ENCODE measurements at regions not wholly inside any gene's neighbourhood (a gene's known extent, or its start where the extent isn't known, plus 50 kb on each side); places are given as distances from the start of the nearest gene placed in this dataset.

DNA sequence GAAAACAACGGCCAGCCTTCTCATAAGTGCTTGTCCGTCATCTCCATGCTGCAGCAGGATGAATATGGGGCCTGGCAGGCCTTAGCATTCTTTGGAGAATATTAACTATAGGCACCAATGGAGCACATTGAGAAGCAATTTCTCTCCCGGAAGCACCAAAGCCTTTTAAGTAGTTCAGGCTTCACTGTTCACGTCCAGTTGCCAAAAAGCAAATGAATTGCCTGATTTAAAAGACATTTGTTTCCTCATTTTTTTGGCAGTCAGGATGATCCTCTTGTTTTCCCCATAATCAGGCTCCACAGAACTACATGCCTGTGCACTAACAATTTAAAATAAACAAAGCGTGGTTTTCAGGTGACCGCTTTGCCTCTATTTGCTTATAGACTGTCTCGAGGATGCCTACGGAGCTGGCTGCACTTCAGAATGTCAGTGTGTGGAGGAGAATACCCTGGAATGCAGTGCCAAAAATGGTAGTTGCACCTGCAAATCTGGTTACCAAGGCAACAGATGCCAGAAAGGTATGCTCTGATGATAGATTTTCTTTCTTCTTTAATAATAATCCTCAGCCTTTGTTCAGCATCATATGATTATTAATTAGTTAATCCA is 725.2 kb upstream of the GOLIM4 start:
- no peak for TF ChIP-seq Cebpa-rat (IDR thresholded peaks at IDR 0.05)
- no peaks in the 10 kb centered on the region for H3K36me3 ChIP-seq

DNA sequence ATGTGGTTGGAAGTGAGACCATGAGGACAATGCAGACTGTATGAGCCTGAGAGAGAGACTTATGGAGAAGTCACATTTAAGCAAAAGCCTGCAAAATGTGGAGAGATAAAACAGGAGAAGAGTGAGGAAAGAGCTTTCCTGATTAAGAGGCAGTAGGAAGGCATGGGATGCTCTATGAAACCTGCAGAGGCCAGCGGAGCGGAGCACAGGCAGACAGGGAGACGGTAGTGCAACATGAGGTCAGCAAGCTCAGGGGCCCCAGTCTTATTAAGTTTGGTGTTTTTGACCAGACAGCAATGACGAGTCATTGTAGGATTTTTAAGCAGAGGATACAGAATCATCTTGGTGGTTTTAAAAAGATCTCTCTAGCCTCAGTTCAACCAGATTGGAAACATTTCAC is 721.5 kb upstream of the GOLIM4 start:
- TF ChIP-seq Cebpa-rat (IDR thresholded peaks at IDR 0.05), result no peak
- Histone ChIP-seq H3K4me2 (no peak overlapping the region), H3K27ac (no peak overlapping the region), H3K4me3 (no peak overlapping the region), H3K9ac (no peak overlapping the region), H4K20me1 (no peaks in the 10 kb centered on the region), H3K4me1 (no peaks in the 10 kb centered on the region; a peak in 1 of 20 replicates), H3K9me3 (replicated peaks in 1 of 11) (no peaks in the 10 kb centered on the region), H3K36me3 (no peaks in the 10 kb centered on the region), H3K27me3 (no peaks in the 10 kb centered on the region)

More for the DNA sequence above, 725.2 kb upstream of the GOLIM4 start:
- Histone ChIP-seq H3K4me1 (peaks cover 7 to 19% (median 15%) of the 10 kb centered on the region in 10 experiments; a peak in 19 of 20 replicates), H4K20me1 (no peaks in the 10 kb centered on the region), H3K4me2 (no peak overlapping the region), H3K27ac (no peak overlapping the region), H3K4me3 (no peak overlapping the region), H3K27me3 (no peaks in the 10 kb centered on the region), H3K9me3 (replicated peaks in 1 of 11) (no peaks in the 10 kb centered on the region), H3K9ac (no peak overlapping the region)

DNA sequence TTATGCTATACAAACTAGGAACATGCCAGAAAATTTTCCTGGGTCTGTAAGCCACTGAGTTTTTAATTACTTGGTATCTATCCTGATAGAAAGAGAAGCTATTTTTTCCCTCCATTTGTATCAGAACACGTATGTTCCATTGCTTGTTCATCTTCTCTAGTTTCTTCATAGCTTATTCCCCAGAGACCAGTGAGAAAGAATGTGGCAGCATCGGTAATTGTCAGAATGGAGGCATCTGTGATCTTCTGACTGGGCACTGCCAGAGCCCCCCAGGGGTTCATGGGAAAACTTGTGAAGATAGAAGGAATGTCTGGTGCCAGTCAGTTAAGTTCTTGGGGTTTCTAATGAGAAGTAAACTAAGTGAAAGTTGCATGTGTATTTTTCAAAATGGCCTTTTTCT is 720.2 kb upstream of the GOLIM4 start:
- no peak overlapping the region for H3K4me3 ChIP-seq
- H3K4me2 ChIP-seq, result no peak overlapping the region
- TF ChIP-seq Cebpa-rat (IDR thresholded peaks at IDR 0.05), result no peak
- H3K27ac ChIP-seq, result no peak overlapping the region
- H3K9ac ChIP-seq, result no peak overlapping the region
- H3K9me3 ChIP-seq (replicated peaks in 1 of 11), result no peaks in the 10 kb centered on the region
- H3K4me1 ChIP-seq, result no peaks in the 10 kb centered on the region; a peak in 1 of 20 replicates
- H4K20me1 ChIP-seq, result no peaks in the 10 kb centered on the region
- no peaks in the 10 kb centered on the region for H3K27me3 ChIP-seq
- no peaks in the 10 kb centered on the region for H3K36me3 ChIP-seq

DNA sequence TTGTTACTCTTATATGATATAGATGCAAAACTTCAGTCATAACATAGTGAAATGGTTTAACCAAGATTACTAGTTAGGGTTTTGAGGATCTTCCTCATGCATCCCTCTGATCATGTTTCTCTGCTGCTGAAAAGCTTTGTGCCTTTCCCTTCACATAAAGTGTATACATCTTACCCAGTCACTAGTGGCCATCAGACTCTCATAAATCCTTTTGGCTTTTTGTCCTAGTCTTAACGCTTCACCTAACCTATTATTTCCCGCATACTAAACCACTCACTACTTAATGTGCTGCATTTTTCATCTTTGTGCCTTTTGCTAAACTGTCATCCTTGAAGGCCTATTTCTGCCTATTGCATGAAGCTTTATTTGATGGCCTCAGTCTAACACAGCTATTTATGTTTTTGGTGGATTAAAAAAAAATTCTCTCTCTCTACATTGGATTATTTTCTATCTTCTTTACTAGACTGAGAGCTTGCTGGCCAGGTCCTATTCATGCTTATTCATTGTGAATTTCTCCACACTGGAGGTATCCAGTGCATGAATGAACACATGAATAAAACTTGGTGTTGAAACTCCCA is 717.6 kb upstream of the GOLIM4 start:
- no peaks in the 10 kb centered on the region for H3K27me3 ChIP-seq
- no peak for TF ChIP-seq Cebpa-rat (IDR thresholded peaks at IDR 0.05)
- no peak overlapping the region for H3K9ac ChIP-seq
- H3K4me2 ChIP-seq, result no peak overlapping the region
- H3K4me3 ChIP-seq, result no peak overlapping the region
- H3K27ac ChIP-seq, result no peak overlapping the region
- H3K9me3 ChIP-seq (replicated peaks in 1 of 11), result no peaks in the 10 kb centered on the region
- no peaks in the 10 kb centered on the region for H4K20me1 ChIP-seq
- H3K4me1 ChIP-seq, result no peaks in the 10 kb centered on the region; a peak in 1 of 20 replicates
- no peaks in the 10 kb centered on the region for H3K36me3 ChIP-seq

DNA sequence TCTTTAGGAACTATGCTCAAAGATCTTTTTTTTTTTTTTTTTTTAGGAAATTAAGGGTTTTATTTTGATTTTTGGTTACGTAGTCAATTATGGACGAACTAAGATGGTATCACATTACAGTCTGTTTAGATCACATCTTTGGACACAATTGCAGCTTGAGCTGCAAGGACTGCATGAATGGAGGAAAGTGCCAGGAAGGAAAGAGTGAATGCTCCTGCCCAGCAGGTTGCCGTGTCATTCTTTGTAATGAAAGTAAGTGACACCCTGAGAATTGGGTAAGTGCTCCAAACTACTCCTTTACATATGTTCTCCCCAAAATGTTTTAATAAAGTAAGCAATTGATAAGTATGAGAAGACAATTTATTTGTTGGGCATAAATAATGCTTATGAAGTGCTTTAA is 716.5 kb upstream of the GOLIM4 start:
- H3K9me3 ChIP-seq (replicated peaks in 1 of 11), result no peaks in the 10 kb centered on the region
- H3K36me3 ChIP-seq, result no peaks in the 10 kb centered on the region
- H3K4me2 ChIP-seq, result no peak overlapping the region
- H3K4me3 ChIP-seq, result no peak overlapping the region
- TF ChIP-seq Cebpa-rat (IDR thresholded peaks at IDR 0.05), result no peak
- H4K20me1 ChIP-seq, result no peaks in the 10 kb centered on the region
- no peaks in the 10 kb centered on the region; a peak in 1 of 20 replicates for H3K4me1 ChIP-seq
- no peak overlapping the region for H3K9ac ChIP-seq
- no peaks in the 10 kb centered on the region for H3K27me3 ChIP-seq
- no peak overlapping the region for H3K27ac ChIP-seq

DNA sequence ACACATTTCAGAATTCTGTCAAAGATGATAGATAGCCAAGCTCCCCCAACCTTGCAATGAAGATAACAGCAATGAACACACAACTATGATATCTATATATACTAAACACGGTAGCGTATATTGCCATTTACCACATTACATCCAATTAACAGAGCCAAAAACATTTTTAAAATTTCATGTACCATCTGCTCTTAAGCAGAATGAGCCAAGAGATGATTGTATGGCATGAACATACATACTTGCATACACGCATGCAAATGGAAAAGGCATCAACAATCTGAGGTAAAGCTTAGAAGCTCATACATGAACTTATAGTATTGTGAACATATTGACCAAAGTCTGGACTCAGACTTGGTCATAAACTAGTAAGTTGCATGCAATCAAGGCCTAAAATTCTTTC is 712.9 kb upstream of the GOLIM4 start:
- Histone ChIP-seq H3K27ac (no peak overlapping the region), H3K4me2 (no peak overlapping the region), H4K20me1 (no peaks in the 10 kb centered on the region), H3K9ac (no peak overlapping the region), H3K27me3 (no peaks in the 10 kb centered on the region), H3K4me3 (no peak overlapping the region), H3K36me3 (no peaks in the 10 kb centered on the region), H3K4me1 (no peaks in the 10 kb centered on the region), H3K9me3 (replicated peaks in 1 of 11) (no peaks in the 10 kb centered on the region)
- no peak for TF ChIP-seq Cebpa-rat (IDR thresholded peaks at IDR 0.05)

DNA sequence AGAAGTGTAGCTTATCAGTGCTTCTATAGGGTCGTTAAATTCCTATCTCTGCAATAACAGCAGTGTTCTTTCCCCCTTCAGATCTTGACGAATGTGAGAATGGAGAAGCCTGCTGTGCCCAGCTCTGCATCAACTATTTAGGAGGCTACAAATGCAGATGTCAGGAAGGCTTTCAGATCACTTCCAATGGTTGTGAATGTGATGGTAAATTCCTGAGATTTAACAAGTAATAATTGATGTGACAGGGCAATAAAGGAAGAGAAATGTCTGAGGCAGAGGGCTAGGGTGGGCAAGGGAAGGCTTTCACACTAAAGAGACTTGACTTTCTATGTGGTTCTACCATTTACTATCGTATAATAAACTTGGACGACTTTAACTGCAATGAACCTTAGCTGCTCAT is 711.7 kb upstream of the GOLIM4 start:
- no peak overlapping the region for H3K9ac ChIP-seq
- H3K4me2 ChIP-seq, result no peak overlapping the region
- no peaks in the 10 kb centered on the region for H3K9me3 ChIP-seq (replicated peaks in 1 of 11)
- no peaks in the 10 kb centered on the region for H3K4me1 ChIP-seq
- no peak overlapping the region for H3K4me3 ChIP-seq
- no peaks in the 10 kb centered on the region for H3K27me3 ChIP-seq
- no peaks in the 10 kb centered on the region for H4K20me1 ChIP-seq
- H3K36me3 ChIP-seq, result no peaks in the 10 kb centered on the region
- no peak overlapping the region for H3K27ac ChIP-seq
- no peak for TF ChIP-seq Cebpa-rat (IDR thresholded peaks at IDR 0.05)

DNA sequence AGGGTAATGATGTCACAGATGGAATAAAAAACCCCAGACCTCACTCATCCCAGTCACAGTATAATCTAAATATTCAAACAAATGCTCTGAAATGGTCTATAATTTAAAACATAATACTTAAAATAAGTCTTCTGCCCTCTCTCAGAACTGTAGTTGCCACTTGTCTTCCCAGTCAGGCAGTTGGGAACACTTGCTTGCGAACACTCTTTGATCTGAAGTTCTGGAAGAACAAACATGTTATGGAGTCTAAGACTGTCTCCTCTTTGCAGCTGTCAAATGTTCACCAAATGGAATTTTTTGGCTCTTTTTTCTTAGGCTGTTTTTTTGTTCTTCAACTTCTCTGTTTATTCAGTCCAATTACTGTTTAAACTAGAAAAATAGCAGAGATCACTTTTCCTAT is 711.1 kb upstream of the GOLIM4 start:
- Histone ChIP-seq H3K27me3 (no peaks in the 10 kb centered on the region), H3K27ac (no peak overlapping the region), H3K4me3 (no peak overlapping the region), H3K36me3 (no peaks in the 10 kb centered on the region), H4K20me1 (no peaks in the 10 kb centered on the region), H3K9ac (no peak overlapping the region), H3K4me1 (no peaks in the 10 kb centered on the region), H3K9me3 (replicated peaks in 1 of 11) (no peaks in the 10 kb centered on the region), H3K4me2 (no peak overlapping the region)
- no peak for TF ChIP-seq Cebpa-rat (IDR thresholded peaks at IDR 0.05)

DNA sequence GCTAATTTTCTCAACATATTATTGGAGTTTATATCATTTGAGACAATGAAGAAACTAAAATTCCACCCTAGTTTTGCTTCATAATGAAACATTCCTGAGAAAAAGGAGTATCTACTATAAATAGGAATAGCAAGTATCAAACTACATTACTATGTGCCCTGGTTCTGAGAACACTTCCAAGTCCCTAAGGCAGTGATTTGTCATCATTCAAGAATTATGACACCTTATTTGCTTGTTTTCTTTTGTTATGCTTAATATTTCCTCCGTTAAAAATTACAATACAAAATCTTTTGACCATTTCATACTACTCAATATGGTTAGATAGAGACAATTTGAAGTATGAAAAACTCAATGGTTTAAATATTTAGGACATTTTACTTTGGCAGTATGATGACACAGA is 707.8 kb upstream of the GOLIM4 start:
- TF ChIP-seq Cebpa-rat (IDR thresholded peaks at IDR 0.05), result no peak
- Histone ChIP-seq H3K36me3 (no peaks in the 10 kb centered on the region), H3K9ac (no peak overlapping the region), H3K27ac (no peak overlapping the region), H4K20me1 (no peaks in the 10 kb centered on the region), H3K4me3 (no peak overlapping the region), H3K27me3 (no peaks in the 10 kb centered on the region), H3K4me2 (no peak overlapping the region), H3K9me3 (replicated peaks in 1 of 11) (no peaks in the 10 kb centered on the region), H3K4me1 (no peaks in the 10 kb centered on the region)

DNA sequence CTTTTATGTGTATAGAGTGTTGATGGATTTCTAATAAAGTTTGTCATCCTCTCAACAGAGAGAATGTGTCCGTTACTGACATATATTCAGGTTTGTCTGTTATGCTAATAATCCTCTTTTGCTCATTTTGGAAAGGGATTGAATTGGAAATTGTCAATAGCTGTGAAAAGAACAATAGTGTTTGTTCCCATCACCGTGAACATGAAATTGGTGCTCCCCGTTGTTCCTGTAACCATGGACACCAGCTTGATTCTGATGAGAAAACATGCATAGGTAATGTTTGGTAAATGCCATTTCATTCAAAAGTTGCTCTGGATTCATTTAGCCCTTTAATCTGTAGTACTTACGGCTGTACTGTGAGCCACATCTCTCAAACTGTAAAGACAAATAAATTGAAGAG is 707.0 kb upstream of the GOLIM4 start:
- H3K9me3 ChIP-seq (replicated peaks in 1 of 11), result no peaks in the 10 kb centered on the region
- no peak overlapping the region for H3K9ac ChIP-seq
- H4K20me1 ChIP-seq, result no peaks in the 10 kb centered on the region; a peak in 1 of 22 replicates
- no peaks in the 10 kb centered on the region for H3K36me3 ChIP-seq
- no peak overlapping the region for H3K27ac ChIP-seq
- no peak overlapping the region for H3K4me3 ChIP-seq
- no peak overlapping the region for H3K4me2 ChIP-seq
- H3K4me1 ChIP-seq, result no peaks in the 10 kb centered on the region
- no peaks in the 10 kb centered on the region for H3K27me3 ChIP-seq
- TF ChIP-seq Cebpa-rat (IDR thresholded peaks at IDR 0.05), result no peak
